HT-29 (cell line): ENCODE measurements at regions not wholly inside any gene's neighbourhood (a gene's known extent, or its start where the extent isn't known, plus 50 kb on each side); places are given as distances from the start of the nearest gene placed in this dataset. TPM values are rescaled to one million over a fixed set of nuclear protein-coding genes. Genes with fewer than 3 reads are reported as not detected.

ENCODE experiments used
- small RNA-seq: library from RNA; depleted of rRNA; stranded (forward); fragments of <200 nt; gene quantifications from one replicate; pipeline ENCODE3, GENCODE V24; 2014

Small RNA genes lying in the stretch of these regions (small RNA-seq; reads per million reads assigned to genes)
- not detected for gene RN7SL822P
- not detected for gene RNU6-746P
